SHP77 treated with DMSO at 0.1 percent for 48 hours (cell line): ENCODE measurements at regions not wholly inside any gene's neighbourhood (a gene's known extent, or its start where the extent isn't known, plus 50 kb on each side); places are given as distances from the start of the nearest gene placed in this dataset.
"Not testable (repeated sequence)": the region's sequence is repeated elsewhere in the genome, so short reads cannot be mapped to it uniquely, and the experiment has no call there.

Experiments
- DNase-seq: peaks from one replicate; lab custom pipeline; 2025; lab: John Stamatoyannopoulos, UW

DNA sequence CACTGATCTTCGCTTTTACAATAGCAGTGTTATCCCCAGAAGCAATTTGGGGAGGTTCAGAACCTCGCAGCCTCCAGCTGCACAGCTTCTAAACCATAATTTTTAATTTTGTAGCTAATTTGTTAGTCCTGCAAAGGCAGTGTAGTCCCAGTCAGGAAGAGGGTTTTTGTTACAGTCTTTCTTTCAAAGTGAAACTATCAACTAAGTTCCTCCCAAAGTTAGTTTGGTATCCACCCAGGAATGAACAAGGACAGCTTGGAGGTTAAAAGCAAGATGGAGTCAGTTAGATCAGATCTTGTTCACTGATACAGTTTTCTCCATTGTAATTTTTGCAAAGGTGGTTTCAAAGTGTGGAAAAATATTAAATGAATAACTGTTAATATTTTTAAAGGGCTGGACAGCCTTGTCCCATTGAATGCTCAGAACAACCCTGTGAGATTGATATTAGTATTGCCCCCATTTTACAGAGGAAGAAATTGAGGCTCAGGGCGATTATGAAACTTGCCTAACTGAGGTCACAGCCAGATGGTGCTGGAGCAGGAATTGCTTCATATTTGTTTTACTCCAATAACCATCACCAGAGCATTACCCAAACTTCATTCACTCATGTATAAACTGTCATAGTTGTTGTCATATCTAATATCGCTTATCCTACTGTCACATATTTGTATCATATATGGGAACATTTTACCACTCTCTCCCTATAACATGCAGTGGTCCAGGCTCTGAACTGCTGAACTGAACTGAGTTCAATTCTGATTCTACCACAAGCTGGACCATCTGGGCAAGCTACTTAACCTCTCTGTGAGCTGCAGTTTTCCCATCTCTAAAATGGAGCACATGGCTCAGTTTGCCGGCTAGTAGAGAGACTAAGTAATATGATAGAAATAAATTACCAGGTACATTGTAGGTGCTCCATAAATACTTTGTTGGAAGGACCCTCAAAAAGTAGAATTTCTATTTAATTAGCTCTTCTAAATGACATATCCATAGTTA lies 213.8 kb downstream of the BCAS1 start:
- DNase-seq: no peak

DNA sequence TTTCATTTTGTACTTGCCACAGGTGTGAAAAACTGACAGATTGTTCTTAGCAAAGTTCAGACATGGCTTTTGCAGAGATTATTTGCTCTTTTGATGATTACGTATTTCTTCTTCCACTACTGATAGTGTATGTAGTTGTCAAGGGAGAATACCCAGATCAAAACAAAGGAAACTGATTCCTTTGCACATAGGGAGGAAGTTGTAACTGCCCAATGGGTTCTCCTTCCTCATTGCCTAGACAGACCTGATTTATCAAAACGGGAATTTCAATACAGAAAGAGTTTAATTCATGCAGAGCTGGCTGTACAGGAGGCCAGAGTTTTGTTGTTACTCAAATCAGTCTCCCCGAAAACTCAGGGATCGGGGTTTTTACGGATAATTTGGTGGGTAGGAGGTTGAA lies 214.7 kb downstream of the BCAS1 start:
- DNase-seq: no peak

DNA sequence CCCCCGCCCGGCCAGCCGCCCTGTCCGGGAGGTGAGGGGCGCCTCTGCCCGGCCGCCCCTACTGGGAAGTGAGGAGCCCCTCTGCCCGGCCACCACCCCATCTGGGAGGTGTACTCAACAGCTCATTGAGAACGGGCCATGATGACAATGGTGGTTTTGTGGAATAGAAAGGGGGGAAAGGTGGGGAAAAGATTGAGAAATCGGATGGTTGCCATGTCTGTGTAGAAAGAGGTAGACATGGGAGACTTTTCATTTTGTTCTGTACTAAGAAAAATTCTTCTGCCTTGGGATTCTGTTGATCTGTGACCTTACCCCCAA lies 215.8 kb downstream of the BCAS1 start:
- not testable (repeated sequence) for DNase-seq

DNA sequence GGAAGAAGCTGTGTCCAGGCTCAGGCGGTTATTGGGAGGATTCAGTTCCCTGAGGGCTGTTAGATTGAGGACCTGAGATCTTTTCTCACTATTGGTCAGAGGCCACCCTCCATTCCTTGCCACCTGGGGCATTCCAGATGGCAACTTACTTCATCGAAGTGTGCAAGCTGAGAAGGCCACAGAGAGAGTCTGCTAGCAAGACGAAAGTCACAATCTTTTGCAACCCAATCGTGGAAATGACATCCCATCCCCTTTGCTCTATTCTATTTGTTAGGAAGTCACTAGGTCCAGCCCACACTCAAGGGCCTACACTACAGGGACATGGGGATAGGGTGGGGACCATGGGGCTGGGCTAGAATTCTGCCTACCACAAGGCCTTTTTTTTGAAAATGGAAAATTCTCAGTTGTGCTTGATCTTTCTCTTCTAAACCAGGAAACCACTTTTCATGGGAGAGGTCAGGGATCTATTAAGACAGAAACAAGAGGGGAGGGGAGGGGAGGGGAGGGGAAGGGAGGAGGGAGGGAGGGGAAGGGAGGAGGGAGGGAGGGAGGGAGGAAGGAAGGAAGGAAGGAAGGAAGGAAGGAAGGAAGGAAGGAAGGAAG lies 217.2 kb downstream of the BCAS1 start:
- no peak for DNase-seq

DNA sequence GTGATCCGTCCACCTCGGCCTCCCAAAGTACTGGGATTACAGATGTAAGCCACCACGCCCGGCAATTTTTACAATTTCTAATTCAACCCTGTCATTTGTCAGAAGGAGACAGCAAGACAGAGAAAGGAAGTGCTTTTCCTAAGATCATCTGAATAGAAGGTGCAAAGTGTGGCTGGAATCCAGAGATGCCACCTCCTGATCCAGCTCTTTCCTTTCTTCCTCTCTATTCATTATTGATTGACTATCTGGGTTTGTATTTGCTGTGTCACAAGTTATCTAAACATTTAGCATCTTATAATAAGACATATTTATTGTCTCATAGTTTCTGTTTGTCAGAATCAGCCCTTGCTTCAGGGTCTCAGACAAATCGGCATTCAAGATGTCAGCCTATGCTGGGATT lies 217.7 kb downstream of the BCAS1 start:
- no peak for DNase-seq

DNA sequence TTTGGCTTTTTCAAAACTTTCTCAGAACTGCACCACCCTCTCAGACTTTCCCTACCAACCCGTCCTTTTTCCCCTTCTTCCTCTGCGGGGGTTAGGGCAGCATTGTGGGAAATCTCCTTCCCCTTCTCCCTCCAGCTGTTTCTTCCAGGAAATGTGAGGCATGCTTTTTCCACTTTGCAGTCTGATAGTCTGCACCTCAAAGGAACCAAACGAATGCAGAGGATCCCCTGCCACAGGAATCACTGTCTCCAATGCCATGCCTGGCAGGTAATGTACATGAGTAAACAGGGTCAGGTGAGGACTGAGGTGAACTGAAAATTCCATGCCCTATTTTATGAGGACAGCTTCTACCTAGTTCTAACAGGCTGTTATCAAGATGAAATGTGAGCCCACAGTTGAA lies 218.4 kb downstream of the BCAS1 start:
- no peak for DNase-seq

DNA sequence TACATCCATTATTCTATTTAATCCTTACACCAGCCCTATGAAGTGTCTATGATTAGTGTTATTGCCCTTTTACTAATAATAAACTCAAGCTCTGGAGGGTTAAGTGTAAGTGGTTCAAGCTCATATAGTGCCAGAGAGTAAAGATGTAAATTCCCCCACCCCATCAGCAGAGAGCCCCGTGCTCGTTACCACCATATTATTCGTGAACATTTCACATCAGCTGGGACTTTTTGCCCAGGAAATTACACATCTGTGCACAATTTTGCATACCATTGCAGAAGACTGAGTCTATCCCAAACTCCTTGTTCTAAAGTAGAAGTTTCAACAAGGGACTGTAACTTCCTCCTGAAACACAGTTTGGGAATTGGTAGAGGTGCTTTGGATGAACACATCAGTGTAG lies 220.1 kb downstream of the BCAS1 start:
- no peak for DNase-seq

DNA sequence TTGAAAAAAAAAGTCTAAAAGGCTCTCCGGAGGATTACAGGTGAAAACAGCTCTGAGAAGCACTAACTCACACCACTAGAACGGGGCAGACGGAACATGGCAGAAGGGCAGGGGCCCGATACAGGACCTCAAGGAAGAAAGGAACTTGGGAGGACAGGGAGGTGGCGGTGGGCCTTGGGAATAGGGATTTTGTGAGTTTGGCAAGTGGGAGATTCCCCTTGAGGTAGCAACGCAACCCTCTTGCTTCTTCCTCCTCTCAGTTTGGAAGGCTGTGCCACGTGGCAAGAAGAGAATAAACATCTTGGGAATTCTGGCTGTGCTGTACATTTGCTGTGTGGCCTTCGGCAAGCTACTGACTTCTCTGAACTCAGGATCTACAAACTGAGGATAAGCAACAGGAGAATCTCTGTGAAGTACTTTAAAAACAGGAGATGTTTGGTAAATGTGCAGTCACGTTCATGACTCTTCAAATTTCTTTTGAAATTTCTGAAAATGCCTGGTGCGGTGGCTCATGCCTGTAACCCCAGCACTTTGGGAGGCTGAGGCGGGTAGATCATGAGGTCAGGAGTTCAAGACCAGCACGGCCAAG lies 220.8 kb downstream of the BCAS1 start:
- no peak for DNase-seq

DNA sequence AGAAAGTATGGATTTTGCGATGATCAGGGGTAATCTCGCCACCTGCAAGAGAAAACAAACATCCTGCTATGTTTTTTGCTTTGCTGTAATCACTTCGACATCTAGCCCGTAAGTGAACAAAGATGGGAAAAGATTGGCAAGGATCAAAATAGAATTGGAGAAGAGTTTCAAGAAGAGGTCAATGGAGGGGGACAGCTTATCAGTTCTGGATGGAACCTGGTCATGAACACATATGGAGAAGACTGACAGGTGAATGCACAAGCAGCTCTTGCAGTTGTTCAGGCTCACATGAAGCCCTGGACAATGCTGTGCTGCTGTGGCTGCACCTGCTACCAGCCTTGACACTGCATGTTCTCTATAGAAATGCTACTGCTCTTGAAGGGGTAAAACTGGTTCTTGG lies 222.1 kb downstream of the BCAS1 start:
- DNase-seq: no peak

DNA sequence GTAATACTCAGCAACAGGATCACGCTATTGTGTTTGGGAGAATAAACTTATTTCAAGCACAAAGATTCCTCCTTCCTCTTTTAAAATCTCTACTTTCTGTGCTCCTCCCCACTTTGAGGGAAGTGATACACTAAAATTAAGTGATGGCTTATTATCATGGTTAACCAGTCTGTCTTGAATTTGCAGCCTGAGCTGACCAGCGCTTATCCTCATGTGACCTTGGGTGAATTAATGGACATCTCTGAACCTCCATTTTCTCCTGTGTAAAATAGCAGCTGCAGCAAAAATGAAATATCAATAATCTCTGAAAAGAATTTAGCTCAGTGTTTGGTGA lies 222.6 kb downstream of the BCAS1 start:
- DNase-seq: no peak

DNA sequence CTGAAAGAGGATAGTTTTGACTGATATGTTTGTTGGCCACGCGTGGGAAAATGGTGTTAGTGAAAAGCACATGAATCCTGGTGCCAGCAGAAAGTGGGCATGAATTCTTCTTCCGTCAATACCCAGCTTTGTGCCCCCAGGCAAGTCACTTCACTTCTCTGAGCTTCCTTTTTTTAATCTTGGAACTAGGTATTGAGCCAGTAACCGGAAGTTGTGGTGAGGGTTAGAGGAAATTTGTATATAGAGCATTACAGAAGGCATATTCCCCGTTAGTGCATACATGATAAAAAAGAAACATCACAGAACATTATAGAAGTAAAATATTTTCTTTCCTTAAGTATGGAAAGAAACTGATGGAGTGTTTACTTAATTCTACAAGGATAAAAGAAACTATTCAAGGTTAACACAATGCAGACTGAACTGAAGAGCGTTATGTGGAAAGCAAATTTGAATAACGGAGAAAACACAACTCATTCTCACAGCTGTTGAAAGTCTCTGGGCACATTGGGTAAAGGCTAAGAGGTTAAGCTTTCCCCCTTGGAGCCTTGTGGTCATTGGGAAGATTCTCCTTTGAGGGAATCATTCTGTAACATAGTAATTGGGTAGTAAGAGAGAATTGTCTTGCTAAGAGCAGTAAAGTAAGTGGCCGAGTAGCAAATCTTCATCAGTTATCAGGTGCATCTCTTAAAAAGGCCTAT lies 223.1 kb downstream of the BCAS1 start:
- no peak for DNase-seq

DNA sequence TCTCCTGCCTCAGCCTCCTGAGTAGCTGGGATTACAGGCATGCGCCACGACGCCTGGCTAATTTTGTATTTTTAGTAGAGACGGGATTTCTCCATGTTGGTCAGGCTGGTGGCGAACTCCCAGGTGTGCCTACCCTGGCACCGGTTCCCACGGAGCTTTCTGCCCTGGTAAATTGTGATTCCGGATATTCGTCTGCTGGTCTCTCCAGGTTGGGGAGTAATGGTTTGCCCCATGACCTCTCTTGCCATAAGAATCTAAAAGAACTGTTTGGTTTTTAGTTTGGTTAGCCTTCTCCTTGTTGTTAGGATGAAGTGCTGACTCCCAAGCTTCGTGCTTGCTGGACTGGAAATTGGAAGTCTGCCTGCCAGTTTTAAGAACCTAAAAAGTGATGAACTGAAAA lies 223.8 kb downstream of the BCAS1 start:
- no peak for DNase-seq

DNA sequence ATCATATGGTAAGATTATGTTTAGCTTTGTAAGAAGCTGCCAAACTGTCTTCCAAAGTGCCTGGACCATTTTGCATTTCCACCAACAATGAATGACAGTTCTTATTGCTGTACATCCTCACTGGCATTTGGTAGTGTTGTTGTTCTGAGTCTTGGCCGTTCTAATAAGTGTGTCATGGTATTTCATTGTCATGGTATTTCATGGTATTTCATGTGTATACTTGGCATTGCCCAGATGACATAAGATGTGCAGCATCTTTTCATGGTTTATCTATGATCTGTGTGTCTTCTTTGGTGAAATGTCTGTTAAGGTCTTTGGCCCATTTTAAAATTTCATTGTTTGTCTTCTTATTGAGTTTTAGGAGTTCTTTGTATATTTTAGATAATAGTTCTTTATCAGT lies 224.4 kb downstream of the BCAS1 start:
- DNase-seq: no peak

DNA sequence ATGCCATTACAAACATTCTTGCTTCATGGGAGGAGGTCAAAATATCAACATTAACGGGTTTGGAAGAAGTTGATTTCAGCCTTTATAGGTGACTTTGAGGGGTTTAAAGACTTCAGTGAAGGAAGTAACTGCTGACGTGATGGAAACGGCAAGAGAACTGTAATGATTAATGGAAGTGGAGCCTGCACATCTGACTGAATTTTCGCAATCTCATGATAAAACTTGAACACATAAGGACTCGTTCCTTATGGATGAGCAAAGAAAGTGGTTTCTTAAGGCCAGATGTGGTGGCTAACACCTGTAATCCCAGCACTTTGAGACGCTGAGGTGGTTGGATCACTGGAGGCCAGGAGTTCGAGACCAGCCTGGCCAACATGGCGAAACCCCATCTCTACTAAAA lies 226.1 kb downstream of the BCAS1 start:
- DNase-seq: no peak

DNA sequence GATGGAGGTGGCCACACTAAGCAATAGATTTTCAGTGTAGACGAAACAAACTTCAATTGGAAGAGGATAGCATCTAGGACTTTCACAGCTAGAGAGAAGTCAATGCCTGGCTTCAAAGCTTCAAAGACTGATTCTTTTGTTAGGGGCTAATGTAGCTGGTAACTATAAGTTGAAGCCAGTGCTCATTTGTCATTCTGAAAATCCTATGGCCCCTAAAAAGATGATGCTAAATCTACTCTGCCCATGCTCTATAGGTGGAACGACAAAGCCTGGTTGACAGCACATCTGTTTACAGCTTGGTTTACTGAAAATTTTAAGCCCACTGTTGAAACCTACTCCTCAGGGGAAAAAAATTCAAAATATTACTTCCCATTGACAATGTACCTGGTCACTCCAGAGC lies 226.7 kb downstream of the BCAS1 start:
- no peak for DNase-seq

DNA sequence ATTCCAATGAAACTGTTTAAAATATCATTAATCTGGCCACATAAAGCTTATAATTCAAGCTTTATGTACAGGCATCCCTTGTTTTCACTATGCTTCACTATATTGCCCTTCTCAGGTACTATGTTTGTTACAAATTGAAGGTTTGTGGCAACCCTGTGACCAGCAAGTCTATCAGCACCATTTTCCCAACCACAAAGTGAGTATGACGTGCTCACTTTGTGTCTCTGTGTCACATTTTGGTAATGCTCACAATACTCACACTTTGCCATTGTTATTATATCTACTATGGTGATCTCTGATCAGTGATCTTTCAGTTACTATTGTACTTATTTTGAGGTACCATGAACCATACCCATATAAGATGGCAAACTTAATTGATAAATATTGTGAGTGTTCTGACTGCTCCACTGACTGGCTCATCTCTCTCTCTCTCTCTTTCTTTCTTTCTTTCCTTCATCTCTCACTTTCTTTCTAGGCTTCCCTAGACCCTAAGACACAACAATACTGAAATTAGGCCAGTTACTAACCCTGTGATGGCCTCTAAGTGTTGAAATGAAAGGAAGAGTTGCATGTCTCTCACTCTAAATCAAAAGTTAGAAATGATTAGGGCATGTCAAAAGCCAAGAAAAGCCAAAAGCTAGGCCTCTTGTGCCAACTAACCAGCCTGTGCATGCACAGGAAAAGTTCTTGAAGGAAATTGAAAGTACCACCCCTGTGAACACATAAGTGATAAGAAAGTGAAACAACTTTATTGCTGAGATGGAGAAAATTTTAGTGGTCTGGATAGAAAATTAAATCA lies 227.9 kb downstream of the BCAS1 start:
- DNase-seq: no peak

DNA sequence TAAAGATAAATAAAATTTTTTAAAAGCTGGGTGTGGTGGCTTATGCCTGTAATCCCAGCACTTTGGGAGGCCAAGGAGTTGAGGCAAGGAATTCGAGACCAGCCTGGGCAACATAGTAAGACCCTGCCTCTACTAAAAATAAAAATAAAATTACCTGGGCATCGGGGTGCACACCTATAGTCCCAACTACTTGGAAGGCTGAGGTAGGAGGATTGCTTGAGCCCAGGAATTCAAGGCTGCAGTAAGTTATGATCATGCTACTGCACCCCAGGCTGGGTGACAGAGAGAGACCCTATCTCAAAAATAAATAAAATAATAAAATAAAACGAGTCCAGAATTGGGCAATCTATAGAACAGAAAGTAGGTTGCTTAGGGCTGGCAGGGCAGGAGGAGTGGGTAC lies 228.7 kb downstream of the BCAS1 start:
- DNase-seq: no peak

DNA sequence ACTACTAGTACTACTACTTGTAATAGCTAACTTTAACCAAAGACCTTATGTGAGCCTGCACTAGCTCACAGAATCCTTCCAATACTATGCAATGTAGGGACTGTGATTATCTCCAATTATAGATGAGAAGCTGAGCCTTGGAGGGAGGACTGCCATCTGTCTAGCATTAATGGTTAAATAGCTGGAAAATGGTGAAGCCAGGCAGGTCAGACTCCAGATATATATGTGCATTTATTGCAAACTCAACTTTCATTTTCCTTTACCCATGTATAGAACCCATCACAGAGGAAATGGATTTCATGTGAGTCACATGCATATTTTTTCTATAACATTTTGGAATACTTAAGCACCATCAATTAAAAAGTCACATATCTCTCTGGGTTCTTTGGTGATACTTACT lies 229.9 kb downstream of the BCAS1 start:
- DNase-seq: no peak

DNA sequence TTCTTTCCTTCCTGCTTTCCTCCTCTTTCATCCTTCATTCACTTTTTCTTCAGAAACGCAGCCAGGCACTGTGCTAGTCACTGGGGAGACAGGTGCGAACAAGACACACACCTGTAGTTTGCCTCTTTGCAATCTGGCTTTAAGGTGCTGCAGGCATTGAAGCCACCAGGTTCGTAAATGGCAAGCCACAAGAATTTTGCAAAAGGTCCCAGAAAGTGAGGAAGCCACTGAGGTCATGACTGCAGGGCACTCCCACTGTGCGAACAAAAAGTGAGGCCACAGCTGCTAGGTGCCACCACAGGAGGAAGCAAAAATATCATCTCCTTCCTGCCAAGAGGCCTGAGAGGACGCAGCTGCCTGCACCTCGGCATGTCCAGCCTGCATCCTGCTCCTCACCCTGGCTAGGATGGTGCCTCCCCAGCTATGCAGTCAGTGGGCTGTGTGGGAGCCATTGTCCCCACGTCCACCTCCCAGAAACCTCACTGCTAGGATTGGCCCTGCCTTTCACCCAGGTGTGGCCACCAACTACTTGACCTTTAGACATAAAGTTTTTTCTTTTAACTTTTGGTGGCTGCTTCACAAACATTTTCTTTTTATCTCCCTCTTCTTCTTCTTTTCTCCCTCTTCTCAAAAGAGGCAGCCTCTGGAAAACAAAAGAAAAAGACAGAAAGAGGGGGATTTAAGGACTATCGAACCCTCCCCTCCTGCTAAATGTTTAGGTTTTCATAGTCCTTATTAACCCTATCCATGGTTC lies 230.8 kb downstream of the BCAS1 start:
- DNase-seq: no peak

DNA sequence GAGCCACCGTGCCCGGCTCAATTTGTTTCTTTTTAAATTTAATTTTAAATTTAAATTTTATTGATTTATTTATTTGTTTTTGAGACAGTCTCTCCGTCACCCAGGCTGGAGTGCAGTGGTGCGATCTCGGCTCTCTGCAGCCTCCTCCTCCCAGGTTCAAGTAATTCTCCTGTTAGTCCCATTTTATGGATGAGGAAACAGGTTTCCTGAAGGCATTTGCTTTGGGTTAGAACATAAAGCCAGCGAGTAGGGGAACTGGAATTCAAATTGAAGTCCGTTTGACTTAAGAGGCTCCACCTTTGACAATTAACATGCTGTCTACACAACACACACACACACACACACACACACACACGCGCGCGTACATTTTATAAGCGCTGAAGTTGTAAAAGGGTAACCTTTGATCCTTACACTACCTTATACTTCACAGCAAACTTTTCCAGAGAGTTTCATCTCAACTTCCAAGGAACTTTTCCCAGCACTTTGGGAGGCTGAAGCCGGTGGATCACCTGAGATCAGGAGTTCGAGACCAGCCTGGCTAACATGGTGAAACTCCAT lies 232.0 kb downstream of the BCAS1 start:
- DNase-seq: no peak
